ENCODE measurements at regions not wholly inside any gene's neighbourhood (a gene's known extent, or its start where the extent isn't known, plus 50 kb on each side); places are given as distances from the start of the nearest gene placed in this dataset.
"Not testable (repeated sequence)": the region's sequence is repeated elsewhere in the genome, so short reads cannot be mapped to it uniquely, and the experiment has no call there.

- no peak for DNase-seq (ENCODE audit: low read depth)
- TF ChIP-seq CTCF (IDR thresholded peaks at IDR 0.05; ENCODE audit: control insufficient read depth, extremely low read depth, insufficient read depth), result 0 out of 2 replicates have a peak, but pooled peaks have one; percentile 11
- H3K4me3 ChIP-seq (ENCODE audit: low read depth, low read length), result no peak overlapping the region
Measured at GRCh38 chr3:166263460-166263859, 426.2 kb upstream of the BCHE start.

- not testable (repeated sequence) for DNase-seq (ENCODE audit: low read depth); H3K4me3 ChIP-seq (ENCODE audit: low read depth, low read length)
Measured at GRCh38 chr3:166258293-166258850, 421.1 kb upstream of the BCHE start.

- H3K4me3 ChIP-seq (ENCODE audit: low read depth, low read length), result no peak overlapping the region
- no peak for DNase-seq (ENCODE audit: low read depth)
- no peak for TF ChIP-seq CTCF (IDR thresholded peaks at IDR 0.05; ENCODE audit: control insufficient read depth, extremely low read depth, insufficient read depth)
Measured at GRCh38 chr3:166257715-166258114, 420.5 kb upstream of the BCHE start.

GRCh38 chr3:166248784-166249183 is 411.6 kb upstream of the BCHE start:
- no peak for DNase-seq (ENCODE audit: low read depth)
- H3K4me3 ChIP-seq (ENCODE audit: low read depth, low read length), result no peak overlapping the region
- no peak for TF ChIP-seq CTCF (IDR thresholded peaks at IDR 0.05; ENCODE audit: control insufficient read depth, extremely low read depth, insufficient read depth)

- H3K4me3 ChIP-seq (ENCODE audit: low read depth, low read length), result no peak overlapping the region
- DNase-seq (ENCODE audit: low read depth), result no peak
- TF ChIP-seq CTCF (IDR thresholded peaks at IDR 0.05; ENCODE audit: control insufficient read depth, extremely low read depth, insufficient read depth), result no peak
Measured at GRCh38 chr3:166243511-166243910, 406.3 kb upstream of the BCHE start.

GRCh38 chr3:166223120-166223519 is 385.9 kb upstream of the BCHE start:
- DNase-seq (ENCODE audit: low read depth), result no peak
- H3K4me3 ChIP-seq (ENCODE audit: low read depth, low read length), result no peak overlapping the region
- no peak for TF ChIP-seq CTCF (IDR thresholded peaks at IDR 0.05; ENCODE audit: control insufficient read depth, extremely low read depth, insufficient read depth)

GRCh38 chr3:166211451-166211850 is 374.2 kb upstream of the BCHE start:
- no peak for DNase-seq (ENCODE audit: low read depth)
- TF ChIP-seq CTCF (IDR thresholded peaks at IDR 0.05; ENCODE audit: control insufficient read depth, extremely low read depth, insufficient read depth), result no peak

More at GRCh38 chr3:166211451-166211850, 374.2 kb upstream of the BCHE start:
- H3K4me3 ChIP-seq (ENCODE audit: low read depth, low read length), result no peak overlapping the region
